ENCODE measurements at regions not wholly inside any gene's neighbourhood (a gene's known extent, or its start where the extent isn't known, plus 50 kb on each side); places are given as distances from the start of the nearest gene placed in this dataset.
"Not testable (repeated sequence)": the region's sequence is repeated elsewhere in the genome, so short reads cannot be mapped to it uniquely, and the experiment has no call there.

GRCh38 chr2:150695451-150696135 is 208.1 kb upstream of the RND3 start:
- DNase-seq = no peak

DNA sequence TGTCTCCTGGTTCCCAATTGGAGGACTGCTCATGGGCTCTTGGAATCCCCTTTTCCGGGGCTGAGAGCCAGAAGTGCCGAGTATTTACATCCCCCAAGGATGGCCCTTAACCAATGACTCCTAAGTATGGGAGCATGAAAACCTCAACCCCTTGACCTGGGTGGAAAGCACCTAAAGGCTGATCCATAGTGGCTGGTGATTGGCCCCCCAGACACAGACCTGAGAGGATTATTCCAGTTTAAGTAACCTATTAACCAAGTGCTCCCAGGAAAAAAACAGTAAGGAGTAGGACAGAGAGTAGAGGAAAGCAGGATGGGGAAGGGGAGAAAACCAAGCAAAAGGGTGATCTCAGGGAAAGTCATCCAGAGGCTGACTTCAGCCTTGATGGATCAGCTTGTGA is 206.1 kb upstream of the RND3 start:
- DNase-seq = no peak

- no peak for DNase-seq
Measured at GRCh38 chr2:150690870-150691269, 203.4 kb upstream of the RND3 start.

- no peak for DNase-seq
Measured at GRCh38 chr2:150690261-150690660, 202.8 kb upstream of the RND3 start.

DNA sequence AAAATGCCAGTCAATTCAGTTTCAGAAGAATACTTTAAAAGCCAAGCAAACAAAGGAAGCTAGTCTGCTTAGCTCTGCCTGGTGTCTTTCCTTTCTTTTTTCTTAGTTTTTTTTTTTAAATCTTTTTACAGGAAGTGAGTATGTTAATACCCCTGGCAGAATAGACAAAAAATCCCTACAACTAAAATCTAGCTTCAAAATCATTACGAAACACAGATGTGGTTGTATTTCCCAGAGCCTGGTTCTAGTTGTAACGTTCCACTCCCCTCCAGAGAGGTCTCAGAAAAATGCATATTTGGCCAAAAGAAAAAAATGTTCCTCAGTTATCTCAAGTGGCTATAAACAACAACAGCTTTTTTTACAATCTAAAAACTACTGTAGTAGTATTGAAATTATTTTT is 202.1 kb upstream of the RND3 start:
- DNase-seq = no peak

DNA sequence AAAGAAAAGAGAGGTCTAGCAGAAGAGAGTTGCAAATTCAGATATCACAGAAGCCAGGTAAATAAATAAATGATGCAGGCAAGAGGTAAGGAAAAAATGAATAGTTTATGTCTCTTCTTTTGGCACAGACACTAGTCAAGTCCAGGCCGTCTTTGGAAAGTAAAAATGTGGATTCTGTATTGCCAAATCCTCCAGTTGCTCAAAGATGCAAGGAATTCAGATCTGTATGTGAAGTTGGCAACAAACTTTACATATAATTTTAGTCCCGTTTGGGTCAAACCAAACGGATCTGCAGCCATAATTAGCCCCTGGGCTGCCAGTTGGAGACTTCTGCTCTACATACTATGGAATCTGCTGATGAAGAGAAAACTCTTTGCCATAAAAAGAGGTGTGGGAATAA is 200.5 kb upstream of the RND3 start:
- DNase-seq = no peak

DNA sequence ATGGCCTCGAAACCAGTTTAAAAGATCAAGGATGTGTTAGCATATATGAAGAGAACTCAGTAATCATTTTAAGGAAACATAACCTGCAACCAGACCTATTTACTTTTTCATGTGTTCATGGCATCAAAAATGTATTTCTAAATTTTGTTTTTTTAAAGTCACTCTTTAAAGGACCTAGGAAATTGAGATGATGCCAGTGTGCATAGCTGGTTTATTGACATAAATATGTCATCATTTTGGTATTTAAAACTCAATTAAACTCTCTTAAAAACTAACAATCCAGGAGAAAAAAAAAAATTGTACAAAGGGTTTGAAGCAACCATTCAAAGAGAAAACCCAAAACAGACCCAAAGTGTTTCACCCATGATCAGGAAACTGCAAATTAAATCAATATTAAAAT is 198.9 kb upstream of the RND3 start:
- no peak for DNase-seq

GRCh38 chr2:150681120-150681804 is 193.8 kb upstream of the RND3 start:
- DNase-seq = no peak

DNA sequence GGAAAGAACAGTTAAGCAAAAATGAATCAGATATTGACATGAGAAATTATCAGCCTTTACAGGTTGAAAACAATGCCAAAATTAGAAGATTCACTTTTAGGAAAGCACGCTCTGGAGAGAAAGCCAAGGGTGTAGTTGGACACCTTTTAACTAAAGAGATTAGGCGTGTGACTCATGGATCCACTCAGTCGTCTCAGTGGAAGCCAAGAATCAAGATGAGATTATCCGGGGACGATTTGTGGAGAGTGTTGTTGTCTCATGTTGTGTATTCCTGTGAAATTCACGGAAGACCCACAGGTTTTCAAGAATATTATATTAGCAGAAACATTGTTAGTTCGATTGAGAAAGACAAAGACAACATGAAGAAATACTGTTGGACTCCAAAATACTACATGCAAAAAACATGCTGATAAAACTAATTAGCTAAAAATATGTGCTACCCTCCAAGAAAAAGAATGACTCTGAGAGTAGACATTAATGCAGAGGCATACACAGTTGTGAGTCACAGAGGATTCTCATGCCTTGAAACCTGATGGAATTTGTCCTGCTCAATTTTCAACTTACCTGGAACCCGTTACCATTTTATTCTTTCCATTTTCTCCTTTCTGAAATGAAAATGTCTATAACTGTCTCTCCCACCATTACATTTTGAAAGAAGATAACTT is 192.1 kb upstream of the RND3 start:
- no peak for DNase-seq

DNA sequence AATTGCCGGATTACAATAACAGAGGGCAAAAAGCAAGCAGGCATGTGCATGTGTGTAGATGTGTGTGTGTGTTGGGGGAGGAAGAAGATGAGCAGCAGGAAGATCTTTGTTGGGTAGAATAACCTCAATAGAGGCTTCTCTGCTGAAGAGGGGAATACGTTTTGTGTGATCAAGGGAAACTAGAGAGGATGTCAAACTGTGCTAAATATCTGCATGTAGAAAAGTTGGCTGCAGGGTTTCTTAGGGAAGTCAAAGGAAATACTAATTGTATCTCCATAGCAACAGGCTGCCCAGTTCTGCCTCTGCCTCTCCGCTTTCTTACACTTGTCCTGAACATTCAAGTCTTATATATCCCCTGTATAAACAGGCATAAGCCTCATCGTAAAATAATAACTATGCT is 190.1 kb upstream of the RND3 start:
- no peak for DNase-seq

DNA sequence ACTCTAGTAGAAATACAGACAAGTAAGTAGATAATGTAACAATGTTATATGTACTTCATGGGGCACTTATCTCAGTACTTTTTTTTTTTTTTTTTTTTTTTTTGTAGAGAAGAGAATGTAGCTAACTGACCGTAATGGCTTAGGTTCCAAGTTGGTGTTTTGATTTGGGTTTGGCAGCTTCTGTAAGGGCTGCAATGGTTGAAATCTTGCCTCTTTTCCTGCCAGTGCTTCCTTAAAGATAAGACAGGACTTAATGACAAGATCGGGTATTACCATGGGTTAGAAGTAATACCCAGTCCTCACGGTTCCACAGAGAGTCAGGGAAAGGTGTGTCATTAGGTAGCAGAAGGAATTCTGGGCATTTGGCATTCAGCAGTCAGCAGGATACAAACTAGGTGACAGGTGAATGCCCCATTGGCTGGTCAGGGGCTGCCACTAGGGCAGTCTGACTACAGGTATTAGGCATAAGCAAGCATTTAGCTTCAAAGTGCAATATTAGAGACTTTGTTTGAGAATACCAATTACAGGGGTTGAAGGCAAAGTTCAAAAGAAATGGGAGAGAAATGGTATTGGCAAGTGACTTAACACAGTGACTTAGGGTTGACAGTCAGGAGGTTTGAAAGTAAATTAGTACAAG is 189.4 kb upstream of the RND3 start:
- no peak for DNase-seq

DNA sequence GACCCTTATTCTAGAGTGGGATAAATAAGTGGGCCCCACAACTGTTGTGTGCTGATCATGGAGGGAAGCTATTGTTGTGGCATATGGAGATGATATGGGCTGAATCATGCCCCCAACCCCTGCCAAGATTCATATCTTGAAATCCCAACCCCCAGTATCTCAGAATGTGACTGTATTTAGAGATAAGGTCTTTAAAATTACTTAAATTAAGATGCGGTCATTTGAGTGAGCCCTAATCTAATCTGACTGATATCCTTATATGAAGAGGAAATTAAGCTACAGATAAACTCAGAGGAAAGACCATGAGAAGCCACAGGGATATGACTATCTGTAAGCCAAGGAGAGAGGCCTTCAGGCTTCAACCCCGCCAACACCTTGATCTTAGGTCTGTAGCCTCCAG is 188.3 kb upstream of the RND3 start:
- no peak for DNase-seq

- DNase-seq = no peak
Measured at GRCh38 chr2:150674283-150674682, 186.8 kb upstream of the RND3 start.

GRCh38 chr2:150672311-150672710 is 184.8 kb upstream of the RND3 start:
- DNase-seq = no peak

GRCh38 chr2:150669492-150669891 is 182.0 kb upstream of the RND3 start:
- DNase-seq = no peak

DNA sequence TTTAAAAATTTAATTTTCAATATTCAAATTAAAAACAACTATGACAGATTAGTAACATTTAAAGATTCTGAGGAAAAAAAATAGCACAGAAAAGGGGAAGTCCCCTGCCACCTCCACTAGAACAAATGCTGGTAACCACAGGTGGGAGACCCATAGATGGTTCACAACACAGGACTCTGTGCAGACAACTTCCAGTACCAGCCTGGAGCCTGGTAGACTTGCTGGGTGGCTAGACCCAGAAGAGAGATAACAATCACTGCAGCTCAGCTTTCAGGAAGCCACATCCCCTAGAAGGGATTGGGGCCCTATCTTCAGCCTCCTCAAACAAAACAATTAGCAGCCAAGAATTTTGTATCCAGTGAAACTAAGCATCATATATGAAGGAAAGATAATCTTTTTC is 179.6 kb upstream of the RND3 start:
- not testable (repeated sequence) for DNase-seq

- no peak for DNase-seq
Measured at GRCh38 chr2:150663143-150663542, 175.7 kb upstream of the RND3 start.

GRCh38 chr2:150656002-150656401 is 168.5 kb upstream of the RND3 start:
- no peak for DNase-seq

GRCh38 chr2:150653351-150653750 is 165.9 kb upstream of the RND3 start:
- no peak for DNase-seq

GRCh38 chr2:150647943-150648342 is 160.5 kb upstream of the RND3 start:
- no peak for DNase-seq

DNA sequence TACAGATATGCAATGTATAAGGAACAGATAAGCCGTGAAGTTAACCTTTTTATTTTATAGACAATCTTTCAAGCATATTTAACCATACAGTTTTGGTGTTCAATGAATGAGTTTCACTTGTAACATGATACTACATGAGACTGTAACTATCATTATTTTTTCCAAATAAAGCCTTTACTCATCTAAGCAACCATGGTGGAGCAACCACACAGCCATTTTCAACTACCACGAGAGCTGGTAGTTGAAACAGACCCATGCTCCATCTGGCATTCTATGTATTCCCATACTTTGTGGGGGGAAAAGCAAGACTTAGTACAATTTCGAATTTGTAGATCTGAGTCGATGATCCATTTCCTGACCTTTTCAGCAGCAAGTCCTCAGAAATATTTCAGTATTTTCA is 159.3 kb upstream of the RND3 start:
- DNase-seq = no peak

DNA sequence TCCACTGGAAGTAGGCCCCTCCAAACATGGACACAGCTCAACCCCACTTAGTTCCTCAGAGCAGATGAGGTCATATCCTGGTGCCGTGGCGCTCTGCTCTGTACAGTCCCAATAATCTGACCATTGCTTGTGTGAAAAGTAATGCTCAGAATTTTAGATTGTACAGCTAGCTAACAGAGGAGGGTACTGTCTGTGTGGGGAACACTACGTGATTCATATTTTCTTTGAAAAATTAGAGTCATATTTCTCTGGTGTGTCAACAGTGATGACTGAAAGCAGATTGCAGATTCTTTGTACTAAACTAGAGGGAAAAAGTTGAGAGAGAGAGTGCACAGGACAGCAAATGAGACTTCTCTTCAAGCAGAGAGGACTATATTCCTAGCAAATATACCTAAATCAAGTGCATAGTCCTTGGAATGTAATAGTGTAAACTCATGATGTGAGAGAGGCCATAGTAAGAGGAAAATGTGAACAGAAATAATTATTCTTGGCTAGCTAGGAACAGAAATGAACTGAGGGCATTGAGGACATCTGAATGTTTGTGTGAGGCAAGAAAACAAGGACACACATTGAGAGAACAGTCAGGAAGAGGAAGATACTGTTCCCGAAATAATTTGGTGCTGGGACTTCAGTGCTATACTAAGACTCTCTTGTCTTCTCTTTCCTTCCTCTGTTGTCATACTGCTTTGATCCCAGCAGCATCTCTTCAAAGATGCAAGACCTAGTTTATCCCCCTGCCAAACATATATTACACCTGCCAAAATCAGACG is 157.0 kb upstream of the RND3 start:
- DNase-seq = no peak

DNA sequence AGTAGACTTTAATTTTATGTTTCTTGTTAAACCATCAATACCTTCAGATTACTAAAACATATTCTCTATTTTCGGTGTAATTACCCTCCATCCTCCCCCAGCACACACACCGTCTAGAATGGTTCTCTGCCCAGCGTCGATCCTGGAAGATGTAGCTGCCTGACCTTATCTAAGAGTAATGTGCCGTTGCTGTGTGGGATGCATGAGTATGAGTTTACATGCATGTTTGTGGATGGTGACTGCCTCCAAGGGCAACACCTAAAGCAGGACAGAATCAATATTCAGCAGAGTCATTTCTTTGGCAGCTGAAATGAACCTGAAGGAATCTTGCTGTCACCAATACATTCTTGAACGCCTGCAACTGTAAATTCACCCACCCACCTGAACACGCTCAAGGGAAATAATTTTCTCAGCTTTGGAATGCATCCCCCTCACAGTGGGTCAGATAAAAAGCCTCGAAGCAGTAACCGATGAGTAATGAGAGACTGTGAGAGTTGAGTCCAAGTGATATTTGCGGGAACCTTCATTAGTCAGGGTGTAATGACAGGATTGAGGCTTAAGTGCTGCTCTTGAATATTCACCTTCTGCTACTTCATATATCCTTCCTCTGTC is 155.8 kb upstream of the RND3 start:
- no peak for DNase-seq

All from stimulated activated CD4-positive, alpha-beta T cell treated with anti-CD3 and anti-CD28 coated beads, Interleukin-1b, Interleukin-23, amount 100 ng/mL, for 48 hours (primary cell).